ENCODE measurements at regions not wholly inside any gene's neighbourhood (a gene's known extent, or its start where the extent isn't known, plus 50 kb on each side); places are given as distances from the start of the nearest gene placed in this dataset.

DNA sequence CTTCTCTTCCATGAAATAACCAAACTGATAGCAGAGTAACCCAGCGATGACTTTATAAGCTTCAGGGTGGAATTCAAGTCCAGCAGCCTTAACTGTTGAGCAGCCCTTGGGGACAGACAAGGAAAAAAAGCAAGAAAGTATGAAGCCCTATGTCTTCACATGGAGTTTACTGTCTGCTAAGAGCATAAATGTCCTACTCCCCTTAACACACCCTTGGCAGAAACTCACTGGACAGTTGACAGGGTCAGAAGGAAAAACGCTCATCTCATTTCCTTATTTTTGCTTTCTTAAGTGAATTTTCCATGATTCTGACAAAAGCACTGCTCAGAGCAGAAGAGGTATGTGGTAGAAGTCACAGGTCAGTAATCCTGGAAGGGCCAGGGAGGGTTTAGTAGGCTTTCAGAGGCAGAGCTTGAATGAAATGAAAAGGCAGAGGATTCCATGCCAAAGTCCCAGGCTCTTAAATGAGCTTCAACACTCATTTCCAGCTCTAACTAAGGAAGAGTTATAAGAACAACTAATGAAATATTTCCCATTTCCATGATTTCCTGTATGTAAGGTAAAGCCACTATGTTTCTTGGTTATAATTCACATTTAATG is 683.3 kb upstream of the KLHL29 start:
- no peaks in the 10 kb centered on the region for H3K9me3 ChIP-seq
- H3K4me3 ChIP-seq, result no peak overlapping the region
- intact Hi-C loops (cut with DNase I), result no loop called here
- H3K36me3 ChIP-seq, result no peaks in the 10 kb centered on the region
- no peaks in the 10 kb centered on the region for H3K4me1 ChIP-seq
- H3K27me3 ChIP-seq, result no peaks in the 10 kb centered on the region
- DNase-seq (ENCODE audit: extremely low spot score in 2 of 2), result no peak
- TF ChIP-seq POLR2AphosphoS5 (IDR thresholded peaks at IDR 0.05; ENCODE audit: insufficient read depth in 1 of 2, low read depth in 1 of 2) (no peak), POLR2A (IDR thresholded peaks at IDR 0.05) (no peak)
- TF ChIP-seq, protein P1, sequence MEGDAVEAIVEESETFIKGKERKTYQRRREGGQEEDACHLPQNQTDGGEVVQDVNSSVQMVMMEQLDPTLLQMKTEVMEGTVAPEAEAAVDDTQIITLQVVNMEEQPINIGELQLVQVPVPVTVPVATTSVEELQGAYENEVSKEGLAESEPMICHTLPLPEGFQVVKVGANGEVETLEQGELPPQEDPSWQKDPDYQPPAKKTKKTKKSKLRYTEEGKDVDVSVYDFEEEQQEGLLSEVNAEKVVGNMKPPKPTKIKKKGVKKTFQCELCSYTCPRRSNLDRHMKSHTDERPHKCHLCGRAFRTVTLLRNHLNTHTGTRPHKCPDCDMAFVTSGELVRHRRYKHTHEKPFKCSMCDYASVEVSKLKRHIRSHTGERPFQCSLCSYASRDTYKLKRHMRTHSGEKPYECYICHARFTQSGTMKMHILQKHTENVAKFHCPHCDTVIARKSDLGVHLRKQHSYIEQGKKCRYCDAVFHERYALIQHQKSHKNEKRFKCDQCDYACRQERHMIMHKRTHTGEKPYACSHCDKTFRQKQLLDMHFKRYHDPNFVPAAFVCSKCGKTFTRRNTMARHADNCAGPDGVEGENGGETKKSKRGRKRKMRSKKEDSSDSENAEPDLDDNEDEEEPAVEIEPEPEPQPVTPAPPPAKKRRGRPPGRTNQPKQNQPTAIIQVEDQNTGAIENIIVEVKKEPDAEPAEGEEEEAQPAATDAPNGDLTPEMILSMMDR (IDR thresholded peaks at IDR 0.05), result no peak
- H3K27ac ChIP-seq, result no peak overlapping the region

DNA sequence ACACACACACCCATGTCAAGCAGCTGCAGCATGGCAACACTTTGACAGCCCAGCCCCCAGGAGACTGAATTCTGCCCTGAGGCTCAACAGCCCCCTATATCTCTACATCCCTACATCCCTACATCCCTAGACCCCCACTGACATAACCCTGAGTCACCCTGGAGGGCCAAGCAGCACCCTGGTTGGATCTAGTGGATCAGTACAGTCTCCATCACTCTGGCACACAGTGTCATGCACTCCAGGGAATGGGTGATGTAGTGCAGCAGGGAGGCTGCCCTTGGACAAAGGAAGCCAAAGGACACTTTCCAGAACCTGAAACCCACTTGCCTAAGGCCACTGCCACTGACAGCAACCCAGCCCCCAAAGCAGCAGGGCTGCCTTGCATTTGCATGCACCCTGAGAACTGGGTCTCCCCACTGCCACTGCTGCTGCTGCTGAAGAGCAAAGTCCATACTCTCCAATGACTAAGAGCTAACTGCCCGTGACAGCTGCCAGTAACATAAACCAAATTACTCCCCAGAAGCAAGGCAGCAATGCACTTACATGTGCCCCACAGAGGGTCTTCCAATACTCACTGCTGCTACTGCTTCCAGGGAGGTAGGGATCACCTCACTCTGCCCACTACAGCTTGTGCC is 681.6 kb upstream of the KLHL29 start:
- no peak for DNase-seq (ENCODE audit: extremely low spot score in 2 of 2)
- H3K27ac ChIP-seq, result no peak overlapping the region
- TF ChIP-seq, protein P1 (IDR thresholded peaks at IDR 0.05), result no peak
- TF ChIP-seq POLR2AphosphoS5 (IDR thresholded peaks at IDR 0.05; ENCODE audit: insufficient read depth in 1 of 2, low read depth in 1 of 2) (no peak), POLR2A (IDR thresholded peaks at IDR 0.05) (no peak)
- H3K36me3 ChIP-seq, result no peaks in the 10 kb centered on the region
- H3K4me1 ChIP-seq, result no peaks in the 10 kb centered on the region
- no peaks in the 10 kb centered on the region for H3K9me3 ChIP-seq
- intact Hi-C loops (cut with DNase I), result no loop called here
- no peaks in the 10 kb centered on the region for H3K27me3 ChIP-seq
- no peak overlapping the region for H3K4me3 ChIP-seq

DNA sequence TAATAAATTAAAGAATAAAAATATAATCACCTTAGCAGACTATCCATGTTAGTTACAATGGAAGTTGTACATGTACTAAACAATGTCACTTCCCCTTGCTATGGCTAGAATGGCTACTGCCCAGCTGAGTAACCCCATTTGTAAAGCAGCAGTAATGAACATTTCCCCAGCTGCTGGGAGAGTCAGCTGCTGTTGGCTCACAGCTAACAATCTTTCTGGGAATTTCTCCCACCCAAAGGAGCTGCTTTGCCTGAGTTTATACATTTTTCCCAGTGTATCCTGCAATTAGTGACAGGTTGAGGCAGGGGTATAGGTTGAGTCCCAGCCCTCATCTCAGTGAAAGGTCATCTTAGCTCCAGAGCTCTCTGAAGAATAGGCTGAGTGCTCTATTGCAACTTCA is 665.6 kb upstream of the KLHL29 start:
- no peaks in the 10 kb centered on the region for H3K4me1 ChIP-seq
- no peak overlapping the region for H3K27ac ChIP-seq
- TF ChIP-seq, protein P1 (IDR thresholded peaks at IDR 0.05), result no peak
- no peak for TF ChIP-seq POLR2A (IDR thresholded peaks at IDR 0.05)
- no peak for TF ChIP-seq POLR2AphosphoS5 (IDR thresholded peaks at IDR 0.05; ENCODE audit: insufficient read depth in 1 of 2, low read depth in 1 of 2)
- intact Hi-C loops (cut with DNase I), result no loop called here
- H3K27me3 ChIP-seq, result no peaks in the 10 kb centered on the region
- no peak for DNase-seq (ENCODE audit: extremely low spot score in 2 of 2)
- H3K36me3 ChIP-seq, result no peaks in the 10 kb centered on the region
- no peaks in the 10 kb centered on the region for H3K9me3 ChIP-seq
- no peak overlapping the region for H3K4me3 ChIP-seq

DNA sequence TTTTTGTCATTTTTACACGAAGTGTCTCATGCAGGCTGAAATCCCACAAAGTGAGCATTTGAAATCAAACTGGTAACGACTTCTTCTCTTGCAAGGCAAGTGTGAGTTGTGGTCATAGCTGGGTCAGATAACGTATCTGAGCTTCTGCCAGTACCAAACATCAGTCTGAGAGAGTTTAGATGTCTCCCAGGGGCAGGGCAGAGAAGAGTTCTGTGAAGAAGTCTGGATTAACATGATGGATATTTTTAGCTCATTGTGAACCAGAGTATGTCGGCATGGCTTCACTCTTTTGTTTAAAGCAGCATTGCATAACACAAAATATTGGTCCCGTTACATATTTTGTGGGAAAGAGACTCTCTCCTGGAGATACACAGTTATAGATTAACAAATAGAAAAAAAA is 655.5 kb upstream of the KLHL29 start:
- Histone ChIP-seq H3K27ac (no peak overlapping the region), H3K27me3 (no peaks in the 10 kb centered on the region), H3K4me1 (no peaks in the 10 kb centered on the region), H3K4me3 (no peak overlapping the region), H3K9me3 (no peaks in the 10 kb centered on the region), H3K36me3 (no peaks in the 10 kb centered on the region)
- DNase-seq (ENCODE audit: extremely low spot score in 2 of 2), result no peak
- intact Hi-C loops (cut with DNase I), result no loop called here
- TF ChIP-seq, protein P1 (IDR thresholded peaks at IDR 0.05), result no peak
- TF ChIP-seq POLR2A (IDR thresholded peaks at IDR 0.05), result no peak
- no peak for TF ChIP-seq POLR2AphosphoS5 (IDR thresholded peaks at IDR 0.05; ENCODE audit: insufficient read depth in 1 of 2, low read depth in 1 of 2)

DNA sequence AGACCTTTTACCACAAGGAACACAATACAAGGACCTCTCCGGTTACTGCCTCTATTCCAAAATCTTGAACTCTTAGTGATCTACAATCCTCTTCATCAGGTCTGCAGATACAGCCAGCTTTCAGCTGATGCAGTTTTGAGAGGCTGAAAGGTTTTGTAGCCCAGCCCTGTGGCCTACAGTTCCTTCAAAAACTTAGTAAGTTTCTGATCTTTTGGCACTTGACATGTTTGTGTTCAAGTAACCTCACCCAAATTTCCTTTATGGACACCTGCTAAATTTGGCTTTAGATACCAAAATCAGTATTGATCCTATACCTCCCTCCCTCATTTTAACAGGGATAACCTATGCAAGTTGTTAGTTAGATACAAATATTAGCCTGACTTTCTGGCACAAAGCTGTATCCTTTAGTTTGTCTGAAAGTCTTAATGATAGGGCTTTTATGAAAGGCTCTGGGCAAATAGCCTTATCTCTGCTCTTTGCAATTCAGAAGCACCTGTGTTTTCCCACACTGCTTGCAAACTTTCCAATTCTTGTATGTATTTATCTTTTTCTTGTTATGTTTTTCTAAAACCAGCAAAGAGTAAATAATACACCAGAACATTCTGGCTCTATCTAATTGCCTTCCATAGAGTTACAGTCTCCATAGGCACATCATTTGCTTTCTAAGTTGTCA is 650.5 kb upstream of the KLHL29 start:
- no peaks in the 10 kb centered on the region for H3K9me3 ChIP-seq
- H3K4me3 ChIP-seq, result no peak overlapping the region
- intact Hi-C loops (cut with DNase I), result no loop called here
- no peaks in the 10 kb centered on the region for H3K36me3 ChIP-seq
- no peaks in the 10 kb centered on the region for H3K27me3 ChIP-seq
- H3K27ac ChIP-seq, result no peak overlapping the region
- no peak for DNase-seq (ENCODE audit: extremely low spot score in 2 of 2)
- TF ChIP-seq, protein P1 (IDR thresholded peaks at IDR 0.05), result no peak
- no peak for TF ChIP-seq POLR2AphosphoS5 (IDR thresholded peaks at IDR 0.05; ENCODE audit: insufficient read depth in 1 of 2, low read depth in 1 of 2)
- no peak for TF ChIP-seq POLR2A (IDR thresholded peaks at IDR 0.05)
- no peaks in the 10 kb centered on the region for H3K4me1 ChIP-seq

Data from vagina (tissue), 2 donors.